Activated CD8-positive, alpha-beta T cell treated with anti-CD3 and anti-CD28 coated beads for 36 hours (primary cell): ENCODE measurements at regions not wholly inside any gene's neighbourhood (a gene's known extent, or its start where the extent isn't known, plus 50 kb on each side); places are given as distances from the start of the nearest gene placed in this dataset.

Source experiments
- ATAC-seq: fragments of 200-7000 bp; cut with Tn5 transposase; one replicate; pipeline ENCODE4 v1.10.0; 2021; ENCODE audit warnings: mild to moderate bottlenecking, moderate library complexity
- CTCF ChIA-PET: fragments of 350-600 bp; sonication (Branson Sonifier 250); formaldehyde crosslinking; loops from one replicate; lab custom pipeline; 2021; ENCODE audit warnings: antibody characterized with exemption; lab: Charles Lee
- POLR2A ChIA-PET: fragments of 350-600 bp; sonication (Branson Sonifier 250); formaldehyde crosslinking; loops from one replicate; lab custom pipeline; 2021; ENCODE audit warnings: antibody characterized with exemption; lab: Charles Lee
- DNase-seq: peaks from one replicate; pipeline ENCODE4 v3.0.0-alpha.2; 2020
- H3K27ac Mint-ChIP-seq: one replicate; pipeline ENCODE4 v1.8.0; 2021; ENCODE audit warnings: mild to moderate bottlenecking, mixed read lengths
- H3K27me3 Mint-ChIP-seq: one replicate; pipeline ENCODE4 v1.8.0; 2021; ENCODE audit warnings: mixed read lengths
- H3K36me3 Mint-ChIP-seq: one replicate; pipeline ENCODE4 v1.8.0; 2021; ENCODE audit warnings: low read depth, mixed read lengths
- H3K4me1 Mint-ChIP-seq: one replicate; pipeline ENCODE4 v1.8.0; 2021; ENCODE audit warnings: low read depth, mixed read lengths
- H3K4me3 Mint-ChIP-seq: one replicate; pipeline ENCODE4 v1.8.0; 2021; ENCODE audit warnings: mild to moderate bottlenecking, moderate library complexity, mixed read lengths
- H3K9me3 Mint-ChIP-seq: one replicate; pipeline ENCODE4 v1.8.0; 2021; ENCODE audit warnings: mixed read lengths
- intact Hi-C: fragments of 100-400 bp; cut with micrococcal nuclease; formaldehyde crosslinking; loops from one replicate; pipeline ENCODE4 v1.10.0; 2022
- TF ChIP-seq, protein P1 (sequence below): fragments of 200-600 bp; IDR thresholded peaks from one replicate; pipeline ENCODE4 v1.8.0; 2022; ENCODE audit warnings: antibody characterized with exemption, mild to moderate bottlenecking

DNA sequence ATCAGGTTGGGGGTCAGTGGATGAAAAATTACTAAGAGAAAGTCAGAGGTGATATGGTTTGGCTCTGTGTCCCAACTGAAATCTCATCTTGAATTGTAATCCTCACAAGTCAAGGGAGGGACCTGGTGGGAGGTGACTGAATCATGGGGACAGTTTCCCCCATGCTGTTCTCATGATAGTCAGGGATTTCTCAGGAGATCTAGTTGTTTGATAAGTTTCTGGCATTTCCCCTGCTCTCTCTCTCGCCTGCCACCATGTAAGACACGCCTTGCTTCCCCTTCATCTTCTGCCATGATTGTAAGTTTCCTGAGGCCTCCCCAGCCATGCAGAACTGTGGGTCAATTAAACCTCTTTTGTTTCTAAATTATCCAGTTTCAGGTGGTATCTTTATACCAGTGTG lies 945.8 kb upstream of the CRIM1 start:
- Mint-ChIP-seq H3K36me3 (no peaks in the 10 kb centered on the region), H3K4me1 (no peaks in the 10 kb centered on the region), H3K9me3 (no peaks in the 10 kb centered on the region), H3K27ac (no peak overlapping the region), H3K27me3 (no peaks in the 10 kb centered on the region), H3K4me3 (no peak overlapping the region)
- TF ChIP-seq, protein P1, sequence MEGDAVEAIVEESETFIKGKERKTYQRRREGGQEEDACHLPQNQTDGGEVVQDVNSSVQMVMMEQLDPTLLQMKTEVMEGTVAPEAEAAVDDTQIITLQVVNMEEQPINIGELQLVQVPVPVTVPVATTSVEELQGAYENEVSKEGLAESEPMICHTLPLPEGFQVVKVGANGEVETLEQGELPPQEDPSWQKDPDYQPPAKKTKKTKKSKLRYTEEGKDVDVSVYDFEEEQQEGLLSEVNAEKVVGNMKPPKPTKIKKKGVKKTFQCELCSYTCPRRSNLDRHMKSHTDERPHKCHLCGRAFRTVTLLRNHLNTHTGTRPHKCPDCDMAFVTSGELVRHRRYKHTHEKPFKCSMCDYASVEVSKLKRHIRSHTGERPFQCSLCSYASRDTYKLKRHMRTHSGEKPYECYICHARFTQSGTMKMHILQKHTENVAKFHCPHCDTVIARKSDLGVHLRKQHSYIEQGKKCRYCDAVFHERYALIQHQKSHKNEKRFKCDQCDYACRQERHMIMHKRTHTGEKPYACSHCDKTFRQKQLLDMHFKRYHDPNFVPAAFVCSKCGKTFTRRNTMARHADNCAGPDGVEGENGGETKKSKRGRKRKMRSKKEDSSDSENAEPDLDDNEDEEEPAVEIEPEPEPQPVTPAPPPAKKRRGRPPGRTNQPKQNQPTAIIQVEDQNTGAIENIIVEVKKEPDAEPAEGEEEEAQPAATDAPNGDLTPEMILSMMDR = no peak
- no peak for ATAC-seq
- ChIA-PET POLR2A (no interaction called here), CTCF (interaction anchor here (1.2 to 2.1 kb wide), 8 partner anchors 8 to 1314 kb away, joined by 4 to 10 read pairs (median 4); no protein-coding TSS in a partner anchor)
- intact Hi-C loops = loop anchor here (5.0 kb wide), 1 partner anchor 1312 kb away; no protein-coding TSS in a partner anchor
- DNase-seq = no peak

DNA sequence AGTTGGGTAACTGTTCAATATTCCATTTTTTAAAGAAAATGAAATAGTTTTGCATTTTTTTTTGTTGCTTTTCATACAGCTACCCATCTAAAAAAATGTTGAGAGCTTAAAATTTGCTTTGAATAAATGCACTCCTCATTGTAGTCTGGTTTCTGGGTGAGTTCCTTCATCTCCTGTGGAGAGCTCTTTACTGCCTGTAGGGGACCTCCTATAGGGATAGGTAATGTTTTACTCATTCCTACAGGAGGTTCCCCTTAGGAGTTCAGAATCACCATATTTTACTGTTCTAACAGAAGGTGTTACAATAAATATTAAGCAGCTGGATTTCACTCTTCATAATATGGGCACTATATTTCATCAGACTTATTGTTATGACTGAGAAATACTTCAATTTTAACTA lies 947.3 kb upstream of the CRIM1 start:
- ChIA-PET POLR2A (no interaction called here), CTCF (interaction anchor here (0.7 kb wide), 1 partner anchor 198 kb away, joined by 3 read pairs; no protein-coding TSS in a partner anchor)
- H3K27ac Mint-ChIP-seq = no peak overlapping the region
- no peaks in the 10 kb centered on the region for H3K36me3 Mint-ChIP-seq
- no peak overlapping the region for H3K4me3 Mint-ChIP-seq
- intact Hi-C loops = no loop called here
- ATAC-seq (no peak), DNase-seq (no peak)
- H3K4me1 Mint-ChIP-seq = no peaks in the 10 kb centered on the region
- no peaks in the 10 kb centered on the region for H3K9me3 Mint-ChIP-seq
- H3K27me3 Mint-ChIP-seq = no peaks in the 10 kb centered on the region
- TF ChIP-seq, protein P1 = no peak

DNA sequence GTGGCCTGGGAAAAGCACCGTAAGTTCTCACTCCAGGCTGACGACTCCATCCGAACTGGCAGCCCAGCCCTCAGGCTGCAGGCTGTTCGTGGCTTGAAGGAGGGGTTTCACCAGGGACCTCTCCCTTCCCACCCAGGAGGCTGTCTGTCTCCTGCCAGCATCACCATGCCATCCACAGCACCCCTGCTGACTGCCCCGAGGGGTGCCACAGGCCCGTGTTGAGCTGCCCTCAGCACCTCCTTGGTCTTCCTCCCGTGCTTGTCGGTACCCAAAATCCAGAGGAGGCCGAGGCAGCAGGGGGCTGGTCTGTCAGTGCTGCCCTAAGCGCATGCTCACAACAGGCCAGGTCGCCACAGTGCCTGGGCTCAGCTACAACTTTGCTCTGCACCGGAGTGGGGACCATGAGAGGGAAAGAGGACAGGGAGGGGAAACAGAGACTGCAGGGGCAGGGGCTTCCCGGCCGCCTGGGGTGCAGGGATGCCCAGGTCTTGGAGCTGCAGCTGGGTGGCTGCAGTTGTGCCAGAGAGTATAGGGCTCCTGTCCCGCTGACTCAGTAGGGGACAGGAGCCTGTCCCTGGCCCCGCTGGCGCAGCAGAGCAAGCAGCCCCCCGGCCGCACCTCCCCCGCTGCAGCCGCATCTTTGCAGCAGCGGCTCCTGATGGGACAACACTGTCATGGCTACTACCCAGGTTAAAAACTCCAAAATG lies 963.7 kb upstream of the CRIM1 start:
- Mint-ChIP-seq H3K36me3 (no peaks in the 10 kb centered on the region), H3K9me3 (no peaks in the 10 kb centered on the region), H3K27ac (no peak overlapping the region), H3K4me1 (no peaks in the 10 kb centered on the region), H3K27me3 (no peaks in the 10 kb centered on the region), H3K4me3 (no peak overlapping the region)
- ATAC-seq = no peak
- TF ChIP-seq, protein P1 = no peak
- DNase-seq = no peak
- CTCF ChIA-PET = interaction anchor here (1.4 kb wide), 1 partner anchor 19 kb away, joined by 7 read pairs; no protein-coding TSS in a partner anchor
- intact Hi-C loops = no loop called here
- POLR2A ChIA-PET = no interaction called here

DNA sequence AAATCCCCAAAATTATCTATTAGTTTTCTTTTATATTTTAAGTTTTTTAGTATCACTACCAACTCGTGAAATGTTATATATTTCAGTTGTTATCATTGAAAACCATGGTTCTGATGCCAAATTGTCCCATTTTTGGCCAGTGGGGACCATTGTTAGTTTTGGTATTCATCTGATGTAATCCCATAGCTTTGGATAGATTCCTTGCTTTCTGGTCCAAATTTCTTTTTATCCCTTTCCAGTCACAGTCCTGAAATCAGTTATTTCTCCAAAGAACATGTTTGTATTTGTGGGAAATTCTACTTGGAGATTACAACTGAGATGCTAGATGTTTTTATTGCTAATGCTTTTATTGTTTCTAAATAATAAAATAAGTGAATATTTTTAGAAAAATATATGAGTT lies 976.8 kb upstream of the CRIM1 start:
- ChIA-PET POLR2A (no interaction called here), CTCF (interaction anchor here (0.9 kb wide), 1 partner anchor 32 kb away, joined by 3 read pairs; no protein-coding TSS in a partner anchor)
- TF ChIP-seq, protein P1 = no peak
- ATAC-seq (no peak), DNase-seq (no peak)
- no peaks in the 10 kb centered on the region for H3K27me3 Mint-ChIP-seq
- intact Hi-C loops = no loop called here
- no peak overlapping the region for H3K4me3 Mint-ChIP-seq
- H3K4me1 Mint-ChIP-seq = no peaks in the 10 kb centered on the region
- H3K27ac Mint-ChIP-seq = no peak overlapping the region
- H3K36me3 Mint-ChIP-seq = no peaks in the 10 kb centered on the region
- H3K9me3 Mint-ChIP-seq = no peaks in the 10 kb centered on the region

DNA sequence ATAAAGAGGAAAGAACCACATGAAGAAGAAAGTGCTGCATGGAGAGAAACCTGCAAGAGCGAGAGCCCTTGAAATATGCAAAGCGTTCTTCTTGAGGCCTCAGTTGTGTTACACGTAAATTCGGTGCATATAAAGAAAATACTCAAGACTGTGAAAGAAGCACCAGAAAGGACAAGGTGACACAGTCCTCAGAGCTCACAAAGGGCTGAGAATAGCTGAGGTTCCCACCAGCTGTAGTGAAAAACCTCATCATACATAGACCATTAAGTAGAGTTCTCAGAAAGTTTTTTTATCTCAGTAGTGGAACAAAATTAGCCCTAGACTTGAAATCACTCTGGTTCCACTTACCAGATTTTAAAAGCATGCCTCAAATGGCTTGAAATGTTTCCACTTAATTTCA lies 980.7 kb upstream of the CRIM1 start:
- ChIA-PET POLR2A (no interaction called here), CTCF (no interaction called here)
- H3K27ac Mint-ChIP-seq = no peak overlapping the region
- TF ChIP-seq, protein P1 = no peak
- intact Hi-C loops = no loop called here
- no peaks in the 10 kb centered on the region for H3K4me1 Mint-ChIP-seq
- H3K4me3 Mint-ChIP-seq = no peak overlapping the region
- H3K27me3 Mint-ChIP-seq = no peaks in the 10 kb centered on the region
- ATAC-seq (no peak), DNase-seq (no peak)
- H3K36me3 Mint-ChIP-seq = no peaks in the 10 kb centered on the region
- no peaks in the 10 kb centered on the region for H3K9me3 Mint-ChIP-seq
